Glutamatergic neuron (in vitro differentiated cells): ENCODE measurements at regions not wholly inside any gene's neighbourhood (a gene's known extent, or its start where the extent isn't known, plus 50 kb on each side); places are given as distances from the start of the nearest gene placed in this dataset.

Experiments
- DNase-seq: peaks from one replicate; pipeline ENCODE4 v3.0.0; 2022
- H3K27ac Mint-ChIP-seq: one replicate; pipeline ENCODE4 v1.8.0; 2020; ENCODE audit warnings: mild to moderate bottlenecking, mixed read lengths, inconsistent platforms; ENCODE audit not compliant: unreplicated experiment
- H3K27me3 Mint-ChIP-seq: one replicate; pipeline ENCODE4 v1.8.0; 2020; ENCODE audit warnings: mild to moderate bottlenecking, moderate library complexity, mixed read lengths, inconsistent platforms; ENCODE audit not compliant: unreplicated experiment
- H3K36me3 Mint-ChIP-seq: one replicate; pipeline ENCODE4 v1.8.0; 2020; ENCODE audit warnings: mild to moderate bottlenecking, mixed read lengths, inconsistent platforms; ENCODE audit not compliant: unreplicated experiment
- H3K4me1 Mint-ChIP-seq: one replicate; pipeline ENCODE4 v1.8.0; 2020; ENCODE audit warnings: mild to moderate bottlenecking, low read depth, mixed read lengths, inconsistent platforms; ENCODE audit not compliant: unreplicated experiment
- H3K4me3 Mint-ChIP-seq: one replicate; pipeline ENCODE4 v1.8.0; 2020; ENCODE audit warnings: mild to moderate bottlenecking, mixed read lengths, inconsistent platforms; ENCODE audit not compliant: unreplicated experiment
- H3K9me3 Mint-ChIP-seq: one replicate; pipeline ENCODE4 v1.8.0; 2020; ENCODE audit warnings: mild to moderate bottlenecking, moderate library complexity, mixed read lengths, inconsistent platforms; ENCODE audit not compliant: unreplicated experiment
- CTCF ChIP-seq: fragments of 200-600 bp; sonication (generic); IDR thresholded peaks from one replicate; pipeline ENCODE4 v1.5.0; 2021; ENCODE audit not compliant: partially characterized antibody, unreplicated experiment

- Mint-ChIP-seq H3K36me3 (no peaks in the 10 kb centered on the region), H3K4me3 (no peak overlapping the region), H3K9me3 (peaks cover 2% of the 10 kb centered on the region), H3K4me1 (no peaks in the 10 kb centered on the region), H3K27me3 (no peaks in the 10 kb centered on the region), H3K27ac (no peak overlapping the region)
- DNase-seq = no peak
- TF ChIP-seq CTCF = no peak
These were observed 453.7 kb upstream of the CELF4 start for GRCh38 chr18:38019292-38019691.

DNA sequence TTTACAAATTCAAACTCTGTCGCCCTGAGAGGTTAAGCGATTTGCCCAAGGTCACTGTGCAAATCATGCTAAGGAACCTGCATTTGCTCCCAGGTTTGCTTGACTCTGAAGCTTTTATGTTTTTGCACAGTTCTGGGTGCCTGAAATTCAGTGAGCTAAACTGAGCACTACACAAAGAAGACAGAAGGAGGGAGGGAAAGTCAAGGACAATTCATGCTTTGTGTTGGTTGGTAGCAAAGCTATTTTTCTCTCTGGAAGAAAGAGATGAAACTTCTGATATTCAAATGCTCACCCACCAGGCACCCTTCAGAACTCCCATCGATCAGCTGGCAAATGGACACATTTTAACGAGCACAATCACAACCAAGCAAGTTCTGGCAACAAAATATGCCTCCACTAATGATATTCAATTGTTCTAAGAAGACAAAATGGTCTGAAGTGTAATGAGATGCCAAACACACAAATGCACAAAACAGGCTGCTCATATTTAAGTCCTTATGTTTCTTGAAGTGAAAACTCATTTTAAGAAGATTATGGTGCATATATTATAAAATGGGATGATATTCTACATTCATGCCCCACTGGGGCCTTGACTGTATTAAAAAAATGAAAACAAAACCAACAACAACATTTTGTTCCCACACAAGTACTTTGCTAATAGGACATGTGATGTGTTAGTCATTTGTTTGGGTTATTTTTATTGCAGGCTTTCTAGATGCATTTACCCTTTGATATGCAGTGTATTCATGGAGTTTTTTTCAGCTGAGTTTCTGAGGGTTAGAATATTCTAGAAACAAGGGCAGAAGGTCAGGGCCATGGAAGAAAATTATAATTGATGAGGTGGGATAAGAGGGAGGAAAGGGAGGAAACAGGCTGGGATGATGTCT, 445.6 kb upstream of the CELF4 start:
- Mint-ChIP-seq H3K4me1 (no peaks in the 10 kb centered on the region), H3K27ac (no peak overlapping the region), H3K36me3 (no peaks in the 10 kb centered on the region), H3K27me3 (no peaks in the 10 kb centered on the region), H3K4me3 (no peak overlapping the region), H3K9me3 (no peaks in the 10 kb centered on the region)
- no peak for DNase-seq
- no peak for TF ChIP-seq CTCF

- Mint-ChIP-seq H3K9me3 (no peaks in the 10 kb centered on the region), H3K36me3 (no peaks in the 10 kb centered on the region), H3K27me3 (no peaks in the 10 kb centered on the region), H3K27ac (no peak overlapping the region), H3K4me3 (no peak overlapping the region), H3K4me1 (no peaks in the 10 kb centered on the region)
- DNase-seq = no peak
- no peak for TF ChIP-seq CTCF
These were observed 444.4 kb upstream of the CELF4 start for GRCh38 chr18:38010037-38010436.

DNA sequence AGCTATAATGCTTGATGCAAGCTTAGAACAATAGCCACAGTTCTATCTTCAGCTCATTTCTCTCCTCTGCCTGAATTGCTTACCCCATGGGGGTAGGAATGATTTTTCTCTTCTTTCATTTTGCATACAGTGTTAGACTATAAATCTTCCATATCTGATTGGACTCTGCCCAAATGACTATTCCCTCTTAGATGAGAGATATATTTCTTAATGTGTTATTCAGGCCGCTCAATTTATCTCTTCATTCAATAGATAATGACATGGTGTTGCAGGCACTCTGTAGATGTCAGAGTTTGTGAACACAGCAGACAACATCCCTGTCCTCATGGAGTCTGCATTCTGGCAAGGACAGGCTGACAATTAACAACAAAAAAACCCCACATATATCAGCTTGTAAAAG, 443.7 kb upstream of the CELF4 start:
- no peak for TF ChIP-seq CTCF
- Mint-ChIP-seq H3K36me3 (no peaks in the 10 kb centered on the region), H3K4me3 (no peak overlapping the region), H3K9me3 (no peaks in the 10 kb centered on the region), H3K27me3 (no peaks in the 10 kb centered on the region), H3K27ac (no peak overlapping the region), H3K4me1 (no peaks in the 10 kb centered on the region)
- DNase-seq = no peak

GRCh38 chr18:38007676-38008330, 442.2 kb upstream of the CELF4 start:
- Mint-ChIP-seq H3K9me3 (peaks cover 2% of the 10 kb centered on the region), H3K4me3 (no peak overlapping the region), H3K4me1 (no peaks in the 10 kb centered on the region), H3K27ac (no peak overlapping the region), H3K27me3 (no peaks in the 10 kb centered on the region), H3K36me3 (no peaks in the 10 kb centered on the region)
- DNase-seq = no peak
- TF ChIP-seq CTCF = no peak
